ENCODE measurements at regions not wholly inside any gene's neighbourhood (a gene's known extent, or its start where the extent isn't known, plus 50 kb on each side); places are given as distances from the start of the nearest gene placed in this dataset.
A peak's percentile ranks its signal among the peaks of the same experiment; 100 is the strongest.

GRCh38 chr21:38958323-38958705 lies 152.6 kb downstream of the ETS2 start (continued):
- TF ChIP-seq NFE2L2 (IDR thresholded peaks at IDR 0.05; ENCODE audit: low read depth, low read length) (no peak), BHLHE40 (IDR thresholded peaks at IDR 0.05; ENCODE audit: low read depth, low read length) (no peak), RCOR1 (IDR thresholded peaks at IDR 0.05; ENCODE audit: insufficient replicate concordance, low read length) (no peak), CHD1 (IDR thresholded peaks at IDR 0.05; ENCODE audit: low read depth, low read length) (no peak)

GRCh38 chr21:38957575-38958322 lies 152.0 kb downstream of the ETS2 start:
- H3K27ac ChIP-seq (ENCODE audit: insufficient read depth, low read length) = peak overlapping the region; percentile 87; the same call in 1 of the 2 replicates
- H4K91ac ChIP-seq (ENCODE audit: insufficient read depth, low read depth, low read length) = peak overlapping the region; percentile 84
- H3K23ac ChIP-seq (ENCODE audit: low read depth, low read length) = peak overlapping the region; percentile 67; the same call in 1 of the 2 replicates
- no peak overlapping the region for H3K9ac ChIP-seq (ENCODE audit: low read depth, low read length)
- ChIA-PET POLR2A (ENCODE audit: unreplicated experiment) (no interaction called here), CTCF (interaction anchor here (0.7 kb wide), 1 partner anchor 10 kb away, joined by 3 read pairs; no protein-coding TSS in a partner anchor)
- in situ Hi-C loops (cut with MboI; ENCODE audit: low sequenced_read_pairs) = no loop called here
- H4K8ac ChIP-seq (ENCODE audit: low read depth in 2 of 2, low read length in 2 of 2) = peak overlapping the region; percentile 0 to 64; a peak in 3 of 4 replicates
- H3K4ac ChIP-seq (ENCODE audit: low read depth, low read length) = peak overlapping the region; percentile 78
- WGBS, 2 experiments (ENCODE audit: extremely low coverage in 2 of 2, insufficient read length in 1 of 2) = 67% methylated on average over 3 of the region's 6 CpGs; no CpG with 5 or more reads in 1 of the 2 experiments
- peak overlapping the region; percentile 93; the same call in 2 of the 3 replicates for H2BK15ac ChIP-seq (ENCODE audit: low read depth, low read length)
- no peaks in the 10 kb centered on the region; the same call in 1 of the 2 replicates for H3K9me3 ChIP-seq (ENCODE audit: control insufficient read depth, insufficient read depth, low read length)
- no peak overlapping the region for H2AFZ ChIP-seq (replicated peaks; ENCODE audit: low read length, poor library complexity)
- peak overlapping the region; percentile 30 for H3K18ac ChIP-seq (ENCODE audit: low read depth, low read length)
- peaks cover 34% of the 10 kb centered on the region for H3K4me1 ChIP-seq (ENCODE audit: control insufficient read depth, insufficient read depth, low read length)
- ATAC-seq (ENCODE audit: low read depth) (no peak), DNase-seq (no peak)
- no peak overlapping the region for H3K4me3 ChIP-seq (ENCODE audit: insufficient read depth, low read depth, low read length)
- H3K36me3 ChIP-seq (ENCODE audit: control insufficient read depth, insufficient read depth, low read length) = no peaks in the 10 kb centered on the region
- TF ChIP-seq CEBPB (IDR thresholded peaks at IDR 0.05; ENCODE audit: low read depth, low read length) (no peak), RAD21 (IDR thresholded peaks at IDR 0.05; ENCODE audit: low read length) (no peak), USF2 (IDR thresholded peaks at IDR 0.05; ENCODE audit: low read depth, low read length) (no peak), FOS (IDR thresholded peaks at IDR 0.05; ENCODE audit: low read depth, low read length) (no peak), SMC3 (IDR thresholded peaks at IDR 0.05; ENCODE audit: low read depth, low read length) (no peak), NFE2L2 (IDR thresholded peaks at IDR 0.05; ENCODE audit: low read depth, low read length) (no peak)
- no peaks in the 10 kb centered on the region for H4K20me1 ChIP-seq (ENCODE audit: insufficient read depth, low read length)
- no peaks in the 10 kb centered on the region for H3K79me1 ChIP-seq (ENCODE audit: low read depth in 1 of 2, low read length in 2 of 2)
- H4K5ac ChIP-seq (ENCODE audit: low read depth, low read length) = peak overlapping the region; percentile 56; the same call in 1 of the 2 replicates
- peak overlapping the region; percentile 96 for H2AK5ac ChIP-seq (ENCODE audit: low read depth, low read length)
- BruUV-seq (replicated peaks) = no TSS peak
- peak overlapping the region; percentile 81 for H2BK120ac ChIP-seq (ENCODE audit: low read depth, low read length)
- no peak overlapping the region for H3K56ac ChIP-seq (ENCODE audit: extremely low read depth, insufficient read depth, low read length)
- dilution Hi-C loops (cut with HindIII; ENCODE audit: low sequenced_read_pairs, unreplicated experiment) = no loop called here
- peak overlapping the region; percentile 88 for H3K14ac ChIP-seq (replicated peaks; ENCODE audit: low read depth, low read length)
- H3K4me2 ChIP-seq (ENCODE audit: low read depth, low read length) = no peak overlapping the region
- no peak overlapping the region for H2AK9ac ChIP-seq (replicated peaks; ENCODE audit: low read depth, low read length, poor library complexity)
- H2BK20ac ChIP-seq (ENCODE audit: low read depth, low read length) = peak overlapping the region; percentile 78
- H3K27me3 ChIP-seq (ENCODE audit: control insufficient read depth, insufficient read depth, low read length) = no peaks in the 10 kb centered on the region
- intact Hi-C loops (cut with micrococcal nuclease) = no loop called here
- no peak overlapping the region for H2BK5ac ChIP-seq (ENCODE audit: low read depth, low read length, poor library complexity, severe bottlenecking)
- peaks cover 28% of the 10 kb centered on the region for H3K9me1 ChIP-seq (ENCODE audit: insufficient read depth, low read length)
